H9 (cell line): ENCODE measurements at regions not wholly inside any gene's neighbourhood (a gene's known extent, or its start where the extent isn't known, plus 50 kb on each side); places are given as distances from the start of the nearest gene placed in this dataset.

Experiments used
- DNase-seq: peaks from one replicate; pipeline ENCODE4 v3.0.0-alpha.2; 2017
- H2AFZ ChIP-seq: one replicate; pipeline ENCODE4 v1.6.1; 2013; ENCODE audit warnings: mild to moderate bottlenecking, low read length, control low read depth, moderate library complexity
- H2AK5ac ChIP-seq: 2 replicates; pipeline ENCODE4 v1.6.1; 2013; ENCODE audit warnings: low read length, control low read depth, mixed read lengths; ENCODE audit not compliant: insufficient read length
- H2BK120ac ChIP-seq: one replicate; pipeline ENCODE4 v1.6.1; 2013; ENCODE audit warnings: low read depth, mild to moderate bottlenecking, low read length, control low read depth, inconsistent platforms; ENCODE audit not compliant: poor library complexity, severe bottlenecking
- H2BK12ac ChIP-seq: 2 replicates; pipeline ENCODE4 v1.6.1; 2013; ENCODE audit warnings: low read length, control low read depth, mixed read lengths, low read depth; ENCODE audit not compliant: insufficient read length
- H2BK15ac ChIP-seq: 2 replicates; pipeline ENCODE4 v1.6.1; 2013; ENCODE audit warnings: low read depth, low read length, control low read depth
- H2BK20ac ChIP-seq: one replicate; pipeline ENCODE4 v1.6.1; 2013; ENCODE audit warnings: low read depth, mild to moderate bottlenecking, low read length, control low read depth, inconsistent platforms; ENCODE audit not compliant: poor library complexity, severe bottlenecking
- H2BK5ac ChIP-seq: 2 replicates; pipeline ENCODE4 v1.6.1; 2013; ENCODE audit warnings: low read length, control low read depth, mixed read lengths; ENCODE audit not compliant: insufficient read length
- H3K14ac ChIP-seq: 2 replicates; pipeline ENCODE4 v1.6.1; 2013; ENCODE audit warnings: low read length, control low read depth; ENCODE audit not compliant: insufficient read depth
- H3K18ac ChIP-seq: 2 replicates; pipeline ENCODE4 v1.6.1; 2013; ENCODE audit warnings: low read depth, mild to moderate bottlenecking, mixed read lengths, low read length, control low read depth; ENCODE audit not compliant: insufficient read length
- H3K23ac ChIP-seq: 2 replicates; pipeline ENCODE4 v1.6.1; 2013; ENCODE audit warnings: low read length, control low read depth, mixed read lengths, low read depth; ENCODE audit not compliant: insufficient read length
- H3K23me2 ChIP-seq: 2 replicates; pipeline ENCODE4 v1.6.1; 2013; ENCODE audit warnings: low read depth, mild to moderate bottlenecking, mixed read lengths, low read length, control low read depth; ENCODE audit not compliant: insufficient read length, poor library complexity, severe bottlenecking
- H3K27ac ChIP-seq: 2 replicates; pipeline ENCODE4 v1.5.1; 2013; ENCODE audit warnings: low read length, control low read depth, mixed read lengths, low read depth; ENCODE audit not compliant: insufficient read length
- H3K27me3 ChIP-seq: 2 replicates; pipeline ENCODE4 v1.6.1; 2013; ENCODE audit warnings: low read length, control low read depth, inconsistent platforms; ENCODE audit not compliant: insufficient read depth
- H3K4ac ChIP-seq: 2 replicates; pipeline ENCODE4 v1.6.1; 2013; ENCODE audit warnings: low read depth, mild to moderate bottlenecking, control low read depth, inconsistent platforms, low read length, moderate library complexity
- H3K4me1 ChIP-seq: 2 replicates; pipeline ENCODE4 v1.6.1; 2013; ENCODE audit warnings: low read length, control low read depth, inconsistent platforms; ENCODE audit not compliant: insufficient read depth
- H3K4me2 ChIP-seq: 2 replicates; pipeline ENCODE4 v1.6.1; 2013; ENCODE audit warnings: low read length, control low read depth, mixed read lengths; ENCODE audit not compliant: insufficient read length, insufficient read depth
- H3K56ac ChIP-seq: 2 replicates; pipeline ENCODE4 v1.6.1; 2013; ENCODE audit warnings: low read depth, mild to moderate bottlenecking, mixed read lengths, low read length, control low read depth; ENCODE audit not compliant: insufficient read length
- H3K79me1 ChIP-seq: 2 replicates; pipeline ENCODE4 v1.6.1; 2013; ENCODE audit warnings: low read depth, mild to moderate bottlenecking, moderate library complexity, low read length, control low read depth, inconsistent platforms; ENCODE audit not compliant: insufficient read depth, poor library complexity, severe bottlenecking
- H3K79me2 ChIP-seq: 2 replicates; pipeline ENCODE4 v1.6.1; 2013; ENCODE audit warnings: low read length, control low read depth, inconsistent platforms; ENCODE audit not compliant: insufficient read depth
- H3K9ac ChIP-seq: 2 replicates; pipeline ENCODE4 v1.6.1; 2013; ENCODE audit warnings: low read length, control low read depth, mixed read lengths; ENCODE audit not compliant: insufficient read length; ENCODE audit errors: extremely low read depth
- H3K9me3 ChIP-seq: one replicate; pipeline ENCODE4 v1.6.1; 2013; ENCODE audit warnings: low read depth, low read length, inconsistent platforms; ENCODE audit not compliant: control insufficient read depth
- H3T11ph ChIP-seq: one replicate; pipeline ENCODE4 v1.6.1; 2013; ENCODE audit warnings: mild to moderate bottlenecking, low read length, control low read depth, inconsistent platforms
- H4K20me1 ChIP-seq: one replicate; pipeline ENCODE4 v1.6.1; 2013; ENCODE audit not compliant: control insufficient read depth, insufficient read length, insufficient read depth
- H4K5ac ChIP-seq: 2 replicates; pipeline ENCODE4 v1.6.1; 2013; ENCODE audit warnings: low read depth, mild to moderate bottlenecking, mixed read lengths, low read length, control low read depth; ENCODE audit not compliant: insufficient read length
- H4K8ac ChIP-seq: replicated peaks from 2 replicates; pipeline ENCODE4 v1.6.1; 2013; ENCODE audit warnings: low read length, control low read depth, mixed read lengths, low read depth; ENCODE audit not compliant: insufficient read length
- H4K91ac ChIP-seq: 2 replicates; pipeline ENCODE4 v1.6.1; 2013; ENCODE audit warnings: low read depth, mild to moderate bottlenecking, moderate library complexity, mixed read lengths, low read length, control low read depth; ENCODE audit not compliant: insufficient read length
- H3K27ac Mint-ChIP-seq, 3 experiments: 2 replicates in 2 of 3; 3 replicates in 1 of 3; pipeline ENCODE4 v1.8.0; 2020 to 2021; ENCODE audit warnings: mixed read lengths in 3 of 3, mild to moderate bottlenecking in 1 of 3, moderate library complexity in 1 of 3
- H3K27me3 Mint-ChIP-seq: 2 replicates; pipeline ENCODE4 v1.8.0; 2021; ENCODE audit warnings: low read depth, mild to moderate bottlenecking, moderate library complexity, mixed read lengths
- H3K36me3 Mint-ChIP-seq, 3 experiments: 2 replicates in 2 of 3; 3 replicates in 1 of 3; pipeline ENCODE4 v1.8.0; 2020 to 2021; ENCODE audit warnings: low read depth in 3 of 3, mixed read lengths in 3 of 3; ENCODE audit not compliant: insufficient read depth in 1 of 3
- H3K4me1 Mint-ChIP-seq, 2 experiments: 2 replicates each; pipeline ENCODE4 v1.8.0; 2020; ENCODE audit warnings: mixed read lengths in 2 of 2
- H3K4me3 Mint-ChIP-seq, 2 experiments: 2 replicates in 1 of 2; 3 replicates in 1 of 2; pipeline ENCODE4 v1.8.0; 2020 to 2021; ENCODE audit warnings: mild to moderate bottlenecking in 2 of 2, mixed read lengths in 2 of 2, moderate library complexity in 1 of 2
- H3K9me3 Mint-ChIP-seq, 2 experiments: 2 replicates in 1 of 2; 3 replicates in 1 of 2; pipeline ENCODE4 v1.8.0; 2020; ENCODE audit warnings: mild to moderate bottlenecking in 2 of 2, mixed read lengths in 2 of 2, moderate library complexity in 1 of 2
- WGBS: extraction: QIAGEN DNeasy Blood & Tissue Kit; methylation state at CpG from one replicate; pipeline ENCODE4 v1.1.7; 2013; ENCODE audit warnings: missing lambda C conversion rate, low lambda C conversion rate, mixed read lengths; ENCODE audit not compliant: insufficient read length; ENCODE audit errors: extremely low coverage; 5-methylcytosine and 5-hydroxymethylcytosine counted together
- TF ChIP-seq, protein P1 (sequence below): fragments of 200-600 bp; sonication (generic); conservative IDR thresholded peaks from 3 replicates; pipeline ENCODE4 v1.8.0; 2021; ENCODE audit warnings: antibody characterized with exemption, mild to moderate bottlenecking

DNA sequence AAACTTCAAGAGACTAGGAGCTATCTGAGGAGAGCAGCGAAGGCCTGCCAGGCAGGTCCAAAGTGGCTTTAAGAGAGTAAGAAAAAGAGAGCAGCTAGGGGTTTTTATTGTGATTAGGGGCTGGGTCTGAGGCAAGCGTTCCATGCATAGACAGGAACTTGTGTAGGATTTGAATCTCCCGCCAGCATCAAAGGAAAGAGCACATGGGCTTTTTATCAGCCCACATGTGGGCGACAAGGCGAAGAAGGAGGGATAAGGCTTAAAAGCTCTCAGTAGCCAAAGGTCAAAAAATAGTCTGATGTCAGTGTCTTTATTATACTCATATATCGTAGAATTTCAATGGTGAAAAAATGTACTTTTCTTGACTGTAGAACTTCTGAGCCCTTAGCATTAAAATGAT lies 178.5 kb upstream of the TMEFF2 start:
- Histone ChIP-seq H3K23me2 (no peaks in the 10 kb centered on the region), H2AK5ac (no peak overlapping the region), H4K91ac (no peak overlapping the region), H3K14ac (no peak overlapping the region), H4K20me1 (no peaks in the 10 kb centered on the region), H3K9ac (no peak overlapping the region), H3T11ph (no peak overlapping the region), H2AFZ (no peak overlapping the region), H4K8ac (no peak overlapping the region), H2BK12ac (no peak overlapping the region), H3K23ac (no peak overlapping the region), H2BK20ac (no peak overlapping the region), H3K9me3 (no peaks in the 10 kb centered on the region), H3K27ac (no peak overlapping the region), H2BK120ac (no peak overlapping the region), H4K5ac (no peak overlapping the region), H3K79me2 (no peaks in the 10 kb centered on the region), H2BK5ac (no peak overlapping the region), H3K79me1 (no peaks in the 10 kb centered on the region), H3K18ac (no peak overlapping the region), H2BK15ac (no peak overlapping the region), H3K4me1 (no peaks in the 10 kb centered on the region), H3K56ac (no peak overlapping the region), H3K27me3 (no peaks in the 10 kb centered on the region), H3K4ac (no peak overlapping the region), H3K4me2 (no peak overlapping the region)
- TF ChIP-seq, protein P1, sequence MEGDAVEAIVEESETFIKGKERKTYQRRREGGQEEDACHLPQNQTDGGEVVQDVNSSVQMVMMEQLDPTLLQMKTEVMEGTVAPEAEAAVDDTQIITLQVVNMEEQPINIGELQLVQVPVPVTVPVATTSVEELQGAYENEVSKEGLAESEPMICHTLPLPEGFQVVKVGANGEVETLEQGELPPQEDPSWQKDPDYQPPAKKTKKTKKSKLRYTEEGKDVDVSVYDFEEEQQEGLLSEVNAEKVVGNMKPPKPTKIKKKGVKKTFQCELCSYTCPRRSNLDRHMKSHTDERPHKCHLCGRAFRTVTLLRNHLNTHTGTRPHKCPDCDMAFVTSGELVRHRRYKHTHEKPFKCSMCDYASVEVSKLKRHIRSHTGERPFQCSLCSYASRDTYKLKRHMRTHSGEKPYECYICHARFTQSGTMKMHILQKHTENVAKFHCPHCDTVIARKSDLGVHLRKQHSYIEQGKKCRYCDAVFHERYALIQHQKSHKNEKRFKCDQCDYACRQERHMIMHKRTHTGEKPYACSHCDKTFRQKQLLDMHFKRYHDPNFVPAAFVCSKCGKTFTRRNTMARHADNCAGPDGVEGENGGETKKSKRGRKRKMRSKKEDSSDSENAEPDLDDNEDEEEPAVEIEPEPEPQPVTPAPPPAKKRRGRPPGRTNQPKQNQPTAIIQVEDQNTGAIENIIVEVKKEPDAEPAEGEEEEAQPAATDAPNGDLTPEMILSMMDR: no peak
- Mint-ChIP-seq H3K36me3 (no peaks in the 10 kb centered on the region), H3K27me3 (no peaks in the 10 kb centered on the region; the same call in 1 of the 2 replicates), H3K27ac (no peak overlapping the region), H3K9me3 (no peaks in the 10 kb centered on the region), H3K4me1 (no peaks in the 10 kb centered on the region), H3K4me3 (no peak overlapping the region)
- DNase-seq: no peak
- WGBS: no CpG with 5 or more reads among the region's 6 CpGs
